NCI-H2171 (cell line): ENCODE measurements at regions not wholly inside any gene's neighbourhood (a gene's known extent, or its start where the extent isn't known, plus 50 kb on each side); places are given as distances from the start of the nearest gene placed in this dataset.
"Not testable (repeated sequence)": the region's sequence is repeated elsewhere in the genome, so short reads cannot be mapped to it uniquely, and the experiment has no call there.

Experiments
- DNase-seq: peaks from one replicate; lab custom pipeline; 2025; lab: John Stamatoyannopoulos, UW

DNA sequence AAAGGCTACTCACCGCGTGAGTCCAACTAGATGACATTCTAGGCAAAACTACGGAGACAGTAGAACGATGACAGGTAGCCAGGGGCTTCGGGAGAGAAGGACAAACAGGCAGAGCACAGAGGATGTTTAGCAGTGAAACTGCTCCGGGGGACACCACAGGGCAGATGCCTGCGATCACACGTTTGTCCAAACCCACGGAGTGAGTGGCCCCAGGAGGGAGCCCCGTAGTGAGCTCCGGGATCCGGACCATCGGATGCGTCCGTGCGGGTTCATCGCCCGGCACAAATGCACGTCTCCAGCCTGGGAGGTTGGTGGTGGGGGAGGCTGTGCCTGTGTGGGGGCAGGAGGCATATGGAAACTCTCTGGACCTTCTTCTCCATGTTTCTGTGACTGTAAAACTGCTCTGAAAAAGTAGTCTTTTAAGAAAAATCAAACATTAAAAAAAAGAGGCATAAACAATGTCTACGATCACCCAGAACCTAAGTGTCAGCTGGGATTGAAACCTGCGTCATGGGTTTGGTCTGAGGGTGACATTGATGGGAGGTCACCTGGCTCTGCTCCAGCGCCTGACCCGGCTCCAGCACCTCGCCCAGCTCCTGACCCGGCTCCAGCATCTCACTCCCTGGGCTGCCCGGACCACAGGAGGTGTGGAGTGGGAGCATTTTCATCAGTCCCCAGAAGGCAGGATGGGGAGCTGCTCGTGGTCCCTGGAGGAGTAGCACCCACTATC is 83.0 kb upstream of the CTDP1 start:
- DNase-seq = no peak

GRCh38 chr18:79597176-79597830 is 82.3 kb upstream of the CTDP1 start:
- no peak for DNase-seq

- DNase-seq = no peak
Observed at GRCh38 chr18:79597831-79598632, 81.6 kb upstream of the CTDP1 start.

DNA sequence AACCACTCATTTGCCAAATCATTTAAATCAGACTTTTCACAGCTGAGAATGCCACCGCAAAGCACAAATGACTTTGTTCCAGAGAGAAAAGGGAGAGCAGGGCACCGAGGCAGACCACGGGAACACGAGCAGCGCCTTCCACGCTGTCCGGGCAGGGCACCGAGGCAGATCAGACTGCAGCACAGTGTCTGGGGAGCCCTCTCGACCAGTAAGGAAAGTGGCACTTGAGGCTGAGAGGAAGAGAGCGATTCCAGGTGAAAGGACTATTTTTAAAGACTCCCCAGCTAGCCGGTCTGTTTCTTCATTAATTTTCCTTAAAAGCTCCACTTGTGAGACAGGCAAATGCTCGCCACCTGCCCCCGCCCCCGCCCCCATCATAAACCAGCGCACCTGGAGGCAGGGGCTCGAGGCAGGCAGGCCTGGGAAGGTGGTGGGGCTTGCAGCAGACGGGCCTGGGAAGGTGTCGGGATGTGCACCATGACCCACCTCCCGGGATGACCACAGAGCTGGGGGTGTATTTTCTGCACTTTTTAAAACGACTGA is 80.9 kb upstream of the CTDP1 start:
- DNase-seq = no peak

DNA sequence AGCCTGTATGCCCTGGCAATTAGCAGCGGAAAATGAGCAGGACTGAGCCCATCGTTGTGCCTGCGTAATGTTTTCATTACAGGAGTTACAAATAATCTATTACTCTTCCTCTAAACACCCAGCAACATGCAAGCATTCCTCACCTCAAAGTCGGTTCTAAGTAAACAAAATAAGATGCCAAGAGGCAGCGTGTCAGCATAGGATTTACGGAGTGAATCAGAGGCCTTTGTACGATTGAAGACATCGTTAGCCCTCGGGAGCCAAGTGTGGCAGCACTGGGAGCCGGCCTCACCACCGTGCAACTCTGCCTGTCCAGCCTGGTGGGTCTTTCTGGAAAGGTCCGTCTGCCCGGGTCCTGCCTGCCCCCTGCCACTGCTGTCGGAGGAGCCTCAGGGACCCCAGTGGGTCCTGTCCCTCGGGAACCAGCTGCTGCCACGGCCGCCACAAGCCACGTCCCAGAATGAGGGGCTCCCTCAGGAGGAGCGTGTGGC is 80.1 kb upstream of the CTDP1 start:
- DNase-seq = no peak

GRCh38 chr18:79600141-79600540 is 79.5 kb upstream of the CTDP1 start:
- DNase-seq = no peak

DNA sequence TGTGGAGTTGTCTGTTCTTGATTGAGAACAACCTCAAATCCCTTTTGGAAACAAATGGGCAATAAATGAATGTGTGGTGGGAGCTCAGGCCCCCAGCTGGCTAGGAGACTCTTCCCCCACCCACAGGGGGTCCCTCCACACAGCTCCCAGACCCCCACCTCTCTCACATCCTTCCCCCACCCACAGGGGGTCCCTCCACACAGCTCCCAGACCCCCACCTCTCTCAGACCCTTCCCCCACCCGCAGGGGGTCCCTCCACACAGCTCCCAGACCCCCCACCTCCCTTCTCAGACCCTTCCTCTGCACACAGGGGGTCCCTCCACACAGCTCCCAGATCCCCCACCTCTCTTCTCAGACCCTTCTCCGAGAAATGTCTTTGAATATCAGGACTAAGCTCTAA is 79.0 kb upstream of the CTDP1 start:
- no peak for DNase-seq

DNA sequence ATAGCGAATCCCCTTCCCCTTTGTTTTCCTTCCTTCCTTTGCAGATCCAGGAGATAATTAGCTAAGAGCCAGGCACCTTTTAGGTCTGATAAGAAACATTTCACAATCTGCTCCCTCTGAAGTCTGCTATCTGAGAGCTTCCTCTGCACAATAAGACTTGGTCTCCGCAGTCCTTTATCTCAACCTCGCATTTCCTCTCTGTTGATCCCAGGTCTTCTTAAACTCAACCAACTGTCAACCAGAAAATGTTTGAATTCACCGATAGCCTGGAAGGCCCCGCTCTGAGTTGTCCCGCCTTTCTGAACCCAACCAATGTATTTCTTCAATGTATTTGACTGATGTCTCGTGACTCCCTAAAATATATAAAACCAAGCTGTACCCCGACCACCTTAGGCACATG is 78.4 kb upstream of the CTDP1 start:
- DNase-seq = no peak

- DNase-seq = no peak
Observed at GRCh38 chr18:79603321-79604204, 76.0 kb upstream of the CTDP1 start.

- no peak for DNase-seq
Observed at GRCh38 chr18:79604205-79604912, 75.2 kb upstream of the CTDP1 start.

- no peak for DNase-seq
Observed at GRCh38 chr18:79604913-79605880, 74.4 kb upstream of the CTDP1 start.

GRCh38 chr18:79606071-79606470 is 73.5 kb upstream of the CTDP1 start:
- DNase-seq = not testable (repeated sequence)

DNA sequence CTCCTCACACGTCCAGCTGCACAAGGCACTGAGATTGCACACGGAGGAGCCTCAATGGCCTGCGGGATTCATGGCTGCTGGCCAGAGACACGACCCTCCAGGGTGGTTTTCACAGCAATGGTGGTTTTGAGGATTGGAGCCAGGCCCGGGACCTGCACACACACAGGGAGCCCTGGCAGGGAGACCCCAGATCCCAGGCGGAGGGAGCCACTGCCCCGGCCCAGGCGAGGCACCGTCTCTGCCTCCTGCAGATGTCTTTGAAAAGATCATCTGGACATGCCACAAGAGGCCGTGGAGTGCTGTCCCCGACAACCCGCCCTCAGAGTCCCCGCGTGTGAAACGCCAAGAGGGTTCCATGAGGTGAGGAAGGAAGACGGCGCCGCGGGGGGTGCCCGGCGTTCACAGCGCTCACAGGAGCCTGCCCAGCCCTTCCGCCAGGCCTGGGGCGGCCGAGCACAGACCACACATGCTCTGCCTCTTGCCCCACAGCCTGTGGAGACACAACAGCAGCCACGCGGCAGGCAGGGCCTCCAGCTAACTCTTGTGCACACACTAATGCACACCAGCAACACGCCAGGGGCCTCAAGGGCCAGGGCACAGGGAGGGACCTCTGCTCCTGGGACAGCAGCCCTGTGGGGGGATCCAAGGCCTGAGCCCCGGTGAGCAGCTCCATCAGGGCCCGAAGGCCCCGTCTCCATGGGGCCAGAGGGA is 72.8 kb upstream of the CTDP1 start:
- no peak for DNase-seq

GRCh38 chr18:79607361-79607952 is 72.1 kb upstream of the CTDP1 start:
- no peak for DNase-seq

DNA sequence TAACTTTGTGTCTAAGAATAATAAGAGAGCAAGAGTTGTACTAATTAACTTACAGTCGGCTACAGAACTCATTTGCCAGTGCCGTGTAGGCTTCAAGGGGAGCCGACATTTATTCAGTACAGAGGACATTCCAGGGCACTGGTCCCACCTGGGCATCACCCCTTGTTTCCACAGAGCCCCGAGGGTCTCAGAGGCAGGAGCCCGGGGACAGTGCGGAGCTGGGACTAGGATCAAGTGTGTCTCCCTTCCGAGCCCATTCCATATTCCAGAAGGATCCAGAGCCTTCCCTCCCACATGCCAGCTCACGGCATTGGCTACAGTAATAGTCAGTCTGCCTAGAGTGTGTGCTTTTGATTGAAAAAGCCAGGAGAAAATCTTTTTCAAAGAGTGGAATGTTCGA is 71.5 kb upstream of the CTDP1 start:
- DNase-seq = no peak

DNA sequence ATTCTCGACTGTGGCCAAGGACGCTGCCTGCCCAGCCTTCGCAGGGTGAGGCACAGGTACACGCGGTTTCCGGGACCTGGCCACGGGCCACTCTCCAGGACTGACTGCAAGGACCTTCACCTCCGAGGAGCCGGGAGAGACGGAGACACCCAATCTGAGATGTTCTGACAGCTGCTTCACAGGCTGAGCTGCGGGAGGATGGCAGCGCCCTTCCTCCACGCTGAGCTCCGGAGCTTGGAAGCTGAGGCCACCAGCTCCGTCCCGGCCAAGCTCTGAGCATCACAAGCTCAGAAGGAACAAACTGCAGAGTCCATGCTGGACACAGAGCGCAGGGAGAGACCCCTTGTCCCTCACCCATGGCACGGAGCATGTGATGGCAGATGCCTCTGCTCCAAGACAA is 71.1 kb upstream of the CTDP1 start:
- DNase-seq = no peak

GRCh38 chr18:79608999-79609461 is 70.6 kb upstream of the CTDP1 start:
- DNase-seq = no peak

- no peak for DNase-seq
Observed at GRCh38 chr18:79609841-79610281, 69.7 kb upstream of the CTDP1 start.
